H9 (cell line): ENCODE measurements at regions not wholly inside any gene's neighbourhood (a gene's known extent, or its start where the extent isn't known, plus 50 kb on each side); places are given as distances from the start of the nearest gene placed in this dataset.

Experiments
- DNase-seq: peaks from one replicate; pipeline ENCODE4 v3.0.0-alpha.2; 2017
- H2AFZ ChIP-seq: one replicate; pipeline ENCODE4 v1.6.1; 2013; ENCODE audit warnings: mild to moderate bottlenecking, low read length, control low read depth, moderate library complexity
- H2AK5ac ChIP-seq: 2 replicates; pipeline ENCODE4 v1.6.1; 2013; ENCODE audit warnings: low read length, control low read depth, mixed read lengths; ENCODE audit not compliant: insufficient read length
- H2BK120ac ChIP-seq: one replicate; pipeline ENCODE4 v1.6.1; 2013; ENCODE audit warnings: low read depth, mild to moderate bottlenecking, low read length, control low read depth, inconsistent platforms; ENCODE audit not compliant: poor library complexity, severe bottlenecking
- H2BK12ac ChIP-seq: 2 replicates; pipeline ENCODE4 v1.6.1; 2013; ENCODE audit warnings: low read length, control low read depth, mixed read lengths, low read depth; ENCODE audit not compliant: insufficient read length
- H2BK15ac ChIP-seq: 2 replicates; pipeline ENCODE4 v1.6.1; 2013; ENCODE audit warnings: low read depth, low read length, control low read depth
- H2BK20ac ChIP-seq: one replicate; pipeline ENCODE4 v1.6.1; 2013; ENCODE audit warnings: low read depth, mild to moderate bottlenecking, low read length, control low read depth, inconsistent platforms; ENCODE audit not compliant: poor library complexity, severe bottlenecking
- H2BK5ac ChIP-seq: 2 replicates; pipeline ENCODE4 v1.6.1; 2013; ENCODE audit warnings: low read length, control low read depth, mixed read lengths; ENCODE audit not compliant: insufficient read length
- H3K14ac ChIP-seq: 2 replicates; pipeline ENCODE4 v1.6.1; 2013; ENCODE audit warnings: low read length, control low read depth; ENCODE audit not compliant: insufficient read depth
- H3K18ac ChIP-seq: 2 replicates; pipeline ENCODE4 v1.6.1; 2013; ENCODE audit warnings: low read depth, mild to moderate bottlenecking, mixed read lengths, low read length, control low read depth; ENCODE audit not compliant: insufficient read length
- H3K23ac ChIP-seq: 2 replicates; pipeline ENCODE4 v1.6.1; 2013; ENCODE audit warnings: low read length, control low read depth, mixed read lengths, low read depth; ENCODE audit not compliant: insufficient read length
- H3K23me2 ChIP-seq: 2 replicates; pipeline ENCODE4 v1.6.1; 2013; ENCODE audit warnings: low read depth, mild to moderate bottlenecking, mixed read lengths, low read length, control low read depth; ENCODE audit not compliant: insufficient read length, poor library complexity, severe bottlenecking
- H3K27ac ChIP-seq: 2 replicates; pipeline ENCODE4 v1.5.1; 2013; ENCODE audit warnings: low read length, control low read depth, mixed read lengths, low read depth; ENCODE audit not compliant: insufficient read length
- H3K27me3 ChIP-seq: 2 replicates; pipeline ENCODE4 v1.6.1; 2013; ENCODE audit warnings: low read length, control low read depth, inconsistent platforms; ENCODE audit not compliant: insufficient read depth
- H3K4ac ChIP-seq: 2 replicates; pipeline ENCODE4 v1.6.1; 2013; ENCODE audit warnings: low read depth, mild to moderate bottlenecking, control low read depth, inconsistent platforms, low read length, moderate library complexity
- H3K4me1 ChIP-seq: 2 replicates; pipeline ENCODE4 v1.6.1; 2013; ENCODE audit warnings: low read length, control low read depth, inconsistent platforms; ENCODE audit not compliant: insufficient read depth
- H3K4me2 ChIP-seq: 2 replicates; pipeline ENCODE4 v1.6.1; 2013; ENCODE audit warnings: low read length, control low read depth, mixed read lengths; ENCODE audit not compliant: insufficient read length, insufficient read depth
- H3K56ac ChIP-seq: 2 replicates; pipeline ENCODE4 v1.6.1; 2013; ENCODE audit warnings: low read depth, mild to moderate bottlenecking, mixed read lengths, low read length, control low read depth; ENCODE audit not compliant: insufficient read length
- H3K79me1 ChIP-seq: 2 replicates; pipeline ENCODE4 v1.6.1; 2013; ENCODE audit warnings: low read depth, mild to moderate bottlenecking, moderate library complexity, low read length, control low read depth, inconsistent platforms; ENCODE audit not compliant: insufficient read depth, poor library complexity, severe bottlenecking
- H3K79me2 ChIP-seq: 2 replicates; pipeline ENCODE4 v1.6.1; 2013; ENCODE audit warnings: low read length, control low read depth, inconsistent platforms; ENCODE audit not compliant: insufficient read depth
- H3K9ac ChIP-seq: 2 replicates; pipeline ENCODE4 v1.6.1; 2013; ENCODE audit warnings: low read length, control low read depth, mixed read lengths; ENCODE audit not compliant: insufficient read length; ENCODE audit errors: extremely low read depth
- H3K9me3 ChIP-seq: one replicate; pipeline ENCODE4 v1.6.1; 2013; ENCODE audit warnings: low read depth, low read length, inconsistent platforms; ENCODE audit not compliant: control insufficient read depth
- H3T11ph ChIP-seq: one replicate; pipeline ENCODE4 v1.6.1; 2013; ENCODE audit warnings: mild to moderate bottlenecking, low read length, control low read depth, inconsistent platforms
- H4K20me1 ChIP-seq: one replicate; pipeline ENCODE4 v1.6.1; 2013; ENCODE audit not compliant: control insufficient read depth, insufficient read length, insufficient read depth
- H4K5ac ChIP-seq: 2 replicates; pipeline ENCODE4 v1.6.1; 2013; ENCODE audit warnings: low read depth, mild to moderate bottlenecking, mixed read lengths, low read length, control low read depth; ENCODE audit not compliant: insufficient read length
- H4K8ac ChIP-seq: replicated peaks from 2 replicates; pipeline ENCODE4 v1.6.1; 2013; ENCODE audit warnings: low read length, control low read depth, mixed read lengths, low read depth; ENCODE audit not compliant: insufficient read length
- H4K91ac ChIP-seq: 2 replicates; pipeline ENCODE4 v1.6.1; 2013; ENCODE audit warnings: low read depth, mild to moderate bottlenecking, moderate library complexity, mixed read lengths, low read length, control low read depth; ENCODE audit not compliant: insufficient read length
- H3K27ac Mint-ChIP-seq, 3 experiments: 2 replicates in 2 of 3; 3 replicates in 1 of 3; pipeline ENCODE4 v1.8.0; 2020 to 2021; ENCODE audit warnings: mixed read lengths in 3 of 3, mild to moderate bottlenecking in 1 of 3, moderate library complexity in 1 of 3
- H3K27me3 Mint-ChIP-seq: 2 replicates; pipeline ENCODE4 v1.8.0; 2021; ENCODE audit warnings: low read depth, mild to moderate bottlenecking, moderate library complexity, mixed read lengths
- H3K36me3 Mint-ChIP-seq, 3 experiments: 2 replicates in 2 of 3; 3 replicates in 1 of 3; pipeline ENCODE4 v1.8.0; 2020 to 2021; ENCODE audit warnings: low read depth in 3 of 3, mixed read lengths in 3 of 3; ENCODE audit not compliant: insufficient read depth in 1 of 3
- H3K4me1 Mint-ChIP-seq, 2 experiments: 2 replicates each; pipeline ENCODE4 v1.8.0; 2020; ENCODE audit warnings: mixed read lengths in 2 of 2
- H3K4me3 Mint-ChIP-seq, 2 experiments: 2 replicates in 1 of 2; 3 replicates in 1 of 2; pipeline ENCODE4 v1.8.0; 2020 to 2021; ENCODE audit warnings: mild to moderate bottlenecking in 2 of 2, mixed read lengths in 2 of 2, moderate library complexity in 1 of 2
- H3K9me3 Mint-ChIP-seq, 2 experiments: 2 replicates in 1 of 2; 3 replicates in 1 of 2; pipeline ENCODE4 v1.8.0; 2020; ENCODE audit warnings: mild to moderate bottlenecking in 2 of 2, mixed read lengths in 2 of 2, moderate library complexity in 1 of 2
- CTCF ChIP-seq: fragments of 200-600 bp; sonication (generic); conservative IDR thresholded peaks from 3 replicates; pipeline ENCODE4 v1.8.0; 2021; ENCODE audit warnings: antibody characterized with exemption, mild to moderate bottlenecking
- WGBS: extraction: QIAGEN DNeasy Blood & Tissue Kit; methylation state at CpG from one replicate; pipeline ENCODE4 v1.1.7; 2013; ENCODE audit warnings: missing lambda C conversion rate, low lambda C conversion rate, mixed read lengths; ENCODE audit not compliant: insufficient read length; ENCODE audit errors: extremely low coverage; 5-methylcytosine and 5-hydroxymethylcytosine counted together

GRCh38 chr17:72545766-72546165 is 424.9 kb downstream of the SOX9 start:
- Histone ChIP-seq H2AFZ (no peak overlapping the region), H3K4me2 (no peak overlapping the region), H2BK120ac (no peak overlapping the region), H3K4ac (no peak overlapping the region), H3K56ac (no peak overlapping the region), H3K18ac (no peak overlapping the region), H3K14ac (no peak overlapping the region), H3K9me3 (no peaks in the 10 kb centered on the region), H2BK15ac (no peak overlapping the region), H4K8ac (no peak overlapping the region), H3K79me2 (no peaks in the 10 kb centered on the region), H2AK5ac (no peak overlapping the region), H4K91ac (no peak overlapping the region), H2BK5ac (no peak overlapping the region), H3K23me2 (no peaks in the 10 kb centered on the region), H2BK20ac (no peak overlapping the region), H4K5ac (no peak overlapping the region), H3K79me1 (no peaks in the 10 kb centered on the region), H3K9ac (no peak overlapping the region), H3T11ph (no peak overlapping the region), H3K4me1 (no peaks in the 10 kb centered on the region), H3K27me3 (no peaks in the 10 kb centered on the region), H4K20me1 (no peaks in the 10 kb centered on the region), H3K27ac (no peak overlapping the region), H3K23ac (no peak overlapping the region), H2BK12ac (no peak overlapping the region)
- H3K4me1 Mint-ChIP-seq: peaks cover 0 to 5% of the 10 kb centered on the region in 2 experiments; a peak in 2 of 4 replicates
- no peak for DNase-seq
- WGBS: no CpG with 5 or more reads among the region's 5 CpGs
- H3K27ac Mint-ChIP-seq: no peak overlapping the region
- peaks cover 12% of the 10 kb centered on the region for H3K27me3 Mint-ChIP-seq
- TF ChIP-seq CTCF: no peak
- H3K36me3 Mint-ChIP-seq: peaks cover 0 to 10% (median 0%) of the 10 kb centered on the region in 3 experiments; a peak in 2 of 7 replicates
- H3K4me3 Mint-ChIP-seq: no peak overlapping the region
- peaks cover 3 to 6% of the 10 kb centered on the region in 2 experiments; a peak in 3 of 5 replicates for H3K9me3 Mint-ChIP-seq
